HG02852 (cell line): ENCODE measurements at regions not wholly inside any gene's neighbourhood (a gene's known extent, or its start where the extent isn't known, plus 50 kb on each side); places are given as distances from the start of the nearest gene placed in this dataset.
"Not testable (repeated sequence)": the region's sequence is repeated elsewhere in the genome, so short reads cannot be mapped to it uniquely, and the experiment has no call there.

Experiments
- ATAC-seq: cut with Tn5 transposase; IDR thresholded peaks from one replicate; pipeline ENCODE4 v1.9.1; 2021; ENCODE audit warnings: mild to moderate bottlenecking, moderate library complexity; ENCODE audit not compliant: unreplicated experiment

- no peak for ATAC-seq
These were observed 160.7 kb downstream of the LEPR start for GRCh38 chr1:65581119-65581518.

- ATAC-seq = no peak
These were observed 163.9 kb downstream of the LEPR start for GRCh38 chr1:65584399-65584798.

- ATAC-seq = no peak
These were observed 169.8 kb downstream of the LEPR start for GRCh38 chr1:65590279-65590678.

GRCh38 chr1:65593516-65593915, 173.0 kb downstream of the LEPR start:
- no peak for ATAC-seq

- no peak for ATAC-seq
These were observed 175.3 kb downstream of the LEPR start for GRCh38 chr1:65595724-65596123.

DNA sequence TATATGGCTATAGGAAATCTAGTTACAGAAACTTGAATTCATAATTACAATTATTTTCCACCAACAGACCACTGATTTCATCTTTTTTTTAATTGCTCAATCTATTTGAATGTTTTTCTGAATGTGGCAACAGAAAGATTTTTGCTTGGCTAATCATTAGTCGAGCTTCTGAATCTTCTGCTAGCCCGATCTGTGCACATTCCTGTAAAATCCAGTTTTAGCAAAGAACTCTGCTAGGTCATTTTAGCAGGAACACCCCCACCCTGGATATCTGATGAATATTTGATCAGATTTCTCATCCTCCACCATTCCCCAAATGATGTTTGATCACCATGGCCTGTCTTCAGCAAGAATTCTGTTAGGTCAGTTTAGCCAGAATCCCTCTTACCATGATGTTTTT, 176.3 kb downstream of the LEPR start:
- no peak for ATAC-seq

DNA sequence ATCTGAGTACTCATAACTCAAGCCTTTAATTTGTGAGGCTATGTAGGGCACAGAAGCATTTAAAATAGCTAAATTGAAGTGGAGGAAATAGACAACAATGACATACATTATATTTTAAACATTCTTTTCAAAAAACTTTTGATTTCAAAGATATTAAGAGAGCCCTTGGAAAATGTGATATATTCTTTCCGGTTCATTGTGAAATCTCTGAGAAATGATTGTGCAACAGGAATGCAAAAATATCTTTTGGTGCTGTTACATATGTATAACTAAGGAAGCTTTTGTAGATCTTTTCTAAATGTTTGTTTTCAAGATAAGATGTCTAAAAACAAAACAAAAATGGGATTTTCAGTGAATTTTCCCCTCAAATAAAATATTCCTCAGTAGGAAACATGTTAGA, 185.2 kb downstream of the LEPR start:
- no peak for ATAC-seq

GRCh38 chr1:65606426-65606825, 186.0 kb downstream of the LEPR start:
- no peak for ATAC-seq

DNA sequence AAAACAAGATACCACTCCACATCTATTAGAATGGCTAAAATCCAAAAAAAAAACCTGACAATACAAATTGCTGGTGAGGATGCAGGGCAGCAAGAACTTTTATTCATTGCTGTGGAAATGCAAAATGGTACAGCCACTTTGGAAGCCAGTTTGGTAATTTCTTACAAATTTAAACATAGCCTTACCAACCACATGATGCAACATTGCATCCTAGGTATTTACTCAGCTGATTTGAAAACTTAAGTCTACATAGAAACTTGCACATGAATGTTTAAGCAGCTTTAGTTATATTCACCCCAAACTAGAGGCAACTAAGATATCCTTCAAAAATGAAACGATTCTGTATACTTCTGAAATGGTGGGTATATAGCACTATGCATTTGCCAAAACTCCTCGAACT, 178.8 kb upstream of the PDE4B start:
- ATAC-seq = no peak

DNA sequence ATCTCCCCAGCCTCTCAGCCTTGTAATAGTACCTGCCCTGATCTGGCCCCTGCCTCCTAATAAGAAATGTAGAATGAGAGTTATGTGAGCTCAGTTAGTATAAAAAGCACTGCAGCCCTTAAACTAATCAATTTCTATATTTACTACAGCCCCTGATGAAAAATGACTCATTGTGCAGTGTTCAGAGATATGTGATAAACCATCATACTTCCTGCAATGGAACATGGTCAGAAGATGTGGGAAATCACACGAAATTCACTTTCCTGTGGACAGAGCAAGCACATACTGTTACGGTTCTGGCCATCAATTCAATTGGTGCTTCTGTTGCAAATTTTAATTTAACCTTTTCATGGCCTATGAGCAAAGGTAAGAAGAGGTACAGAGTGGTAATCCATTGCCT, 176.8 kb upstream of the PDE4B start:
- no peak for ATAC-seq

DNA sequence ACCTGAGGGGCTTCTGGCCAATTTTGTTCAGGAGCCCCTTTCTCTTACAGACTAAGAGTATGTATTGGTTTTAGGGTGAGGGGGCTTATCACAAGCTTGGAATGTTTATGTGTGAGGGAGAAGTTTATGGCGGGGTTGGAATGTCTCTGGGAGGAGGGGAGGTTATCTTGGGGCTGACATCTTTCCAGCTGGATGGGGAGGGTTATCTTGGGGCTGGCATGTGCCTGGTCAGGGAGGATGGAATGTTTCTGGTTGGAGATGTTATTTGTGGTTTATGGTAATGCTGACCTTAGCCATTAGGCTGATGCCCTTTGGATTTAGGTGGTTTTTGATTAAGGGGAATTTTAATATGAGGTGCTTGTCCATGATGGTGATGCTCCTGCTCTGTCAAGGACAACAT, 171.0 kb upstream of the PDE4B start:
- ATAC-seq = not testable (repeated sequence)

DNA sequence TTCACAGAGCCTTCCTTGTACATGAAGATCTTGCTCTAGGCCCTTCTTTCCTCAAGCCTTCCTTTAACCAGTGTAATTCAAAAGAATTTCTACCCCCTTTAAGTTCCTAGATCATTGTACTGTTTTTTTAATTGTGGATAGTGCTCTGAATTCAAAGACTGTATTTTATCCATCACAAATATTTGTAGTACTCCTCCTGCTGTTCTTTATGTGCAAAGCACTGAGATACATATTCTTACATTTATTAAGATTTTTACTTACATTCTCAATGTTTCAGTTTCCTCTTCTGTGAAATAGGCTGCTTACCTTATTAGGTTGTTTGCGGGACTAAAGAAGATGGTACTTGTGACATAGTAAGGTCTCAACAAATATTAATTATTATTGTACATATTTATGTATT, 168.8 kb upstream of the PDE4B start:
- ATAC-seq = no peak

DNA sequence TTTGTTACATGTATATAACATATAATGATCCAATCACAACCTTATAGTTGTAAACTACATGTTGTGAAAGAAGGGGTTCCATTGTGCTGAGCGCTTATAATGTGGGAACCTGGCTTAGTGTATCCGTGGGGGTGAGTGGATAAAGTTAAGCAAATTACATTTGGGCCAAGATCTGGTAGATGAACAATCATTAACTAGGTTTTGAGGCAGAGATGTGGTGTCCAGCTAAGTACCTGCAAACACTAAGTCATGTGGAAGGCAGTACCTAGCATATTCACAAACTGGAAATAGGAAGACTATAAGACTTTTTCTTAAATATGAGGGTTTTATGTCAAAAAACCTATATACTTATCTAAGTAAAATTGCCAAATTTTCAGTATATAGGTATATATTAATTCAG, 167.2 kb upstream of the PDE4B start:
- ATAC-seq = no peak

DNA sequence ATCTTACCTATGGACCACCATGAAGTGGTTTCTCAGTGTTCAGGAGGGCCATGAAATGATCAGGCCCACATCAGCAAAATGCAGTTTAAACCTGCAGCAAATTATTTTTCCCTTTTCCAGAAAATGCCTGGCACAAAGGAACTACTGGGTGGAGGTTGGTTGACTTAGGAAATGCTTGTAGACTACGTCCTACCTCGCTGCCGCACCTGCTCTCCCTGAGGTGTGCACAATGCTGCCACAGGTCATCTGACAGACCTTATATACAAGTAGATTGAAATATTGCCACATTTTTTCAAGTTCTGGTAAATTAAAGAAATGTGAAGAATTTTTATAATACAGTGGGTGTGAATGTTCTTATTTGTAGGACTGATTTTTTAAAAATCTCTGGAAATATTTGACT, 166.7 kb upstream of the PDE4B start:
- ATAC-seq = no peak

DNA sequence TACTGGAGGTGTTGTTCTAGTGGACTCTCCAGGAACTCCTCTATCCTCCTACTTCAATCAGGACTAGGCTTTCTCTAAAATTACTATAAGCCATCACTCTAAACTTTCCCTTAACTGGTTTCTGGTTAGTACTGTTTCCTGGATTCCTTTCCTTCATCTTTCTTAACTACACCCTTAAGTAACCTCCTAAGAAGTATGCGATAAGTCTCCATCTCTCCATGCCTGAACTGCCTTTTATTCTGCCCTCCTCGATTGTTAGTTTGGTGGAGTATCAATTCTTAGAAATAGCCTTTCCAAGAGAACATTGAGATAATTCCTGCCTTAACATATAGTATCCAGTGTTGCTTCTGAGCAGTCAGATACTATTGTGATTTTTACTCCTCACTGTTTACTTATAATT, 162.9 kb upstream of the PDE4B start:
- no peak for ATAC-seq

GRCh38 chr1:65630855-65631254, 161.8 kb upstream of the PDE4B start:
- ATAC-seq = no peak

DNA sequence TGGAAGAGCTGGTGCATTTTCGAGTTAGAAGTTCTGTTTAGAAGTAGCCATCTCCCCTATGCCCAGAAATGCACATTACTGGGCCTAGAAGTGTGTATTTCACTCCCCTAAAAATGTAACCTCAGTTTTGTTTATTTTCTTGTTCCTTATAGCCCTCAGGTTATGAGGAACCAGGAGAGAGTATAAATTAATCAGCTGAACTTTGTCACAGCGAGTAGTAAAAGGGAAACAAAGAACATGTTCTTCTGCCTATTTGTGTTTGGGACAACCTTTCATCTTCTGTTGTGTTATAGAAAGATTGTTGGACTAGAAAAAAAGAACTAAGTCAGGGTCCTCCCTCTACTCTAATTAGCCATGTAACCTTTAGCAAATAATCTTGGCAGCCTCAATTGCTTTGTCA, 160.5 kb upstream of the PDE4B start:
- ATAC-seq = no peak

DNA sequence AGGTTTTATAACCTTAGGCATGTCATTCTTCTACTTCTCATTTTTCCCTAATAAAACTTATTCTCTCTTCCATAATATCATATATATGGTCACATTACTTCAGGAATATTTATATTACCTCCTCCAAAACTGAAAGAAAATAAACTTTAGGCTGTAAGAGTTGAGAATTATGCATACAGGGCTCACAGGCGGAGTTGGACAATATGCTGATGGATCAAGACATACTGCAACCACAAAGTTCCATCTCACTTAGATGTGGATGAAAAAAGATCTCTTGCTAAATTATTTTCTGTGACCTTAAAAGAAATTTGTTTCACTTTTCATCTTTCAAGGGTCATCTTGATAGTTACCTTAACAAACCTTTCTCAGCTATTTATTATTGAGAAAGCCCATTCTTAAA, 152.6 kb upstream of the PDE4B start:
- ATAC-seq = no peak

- not testable (repeated sequence) for ATAC-seq
These were observed 143.5 kb upstream of the PDE4B start for GRCh38 chr1:65649185-65649584.

DNA sequence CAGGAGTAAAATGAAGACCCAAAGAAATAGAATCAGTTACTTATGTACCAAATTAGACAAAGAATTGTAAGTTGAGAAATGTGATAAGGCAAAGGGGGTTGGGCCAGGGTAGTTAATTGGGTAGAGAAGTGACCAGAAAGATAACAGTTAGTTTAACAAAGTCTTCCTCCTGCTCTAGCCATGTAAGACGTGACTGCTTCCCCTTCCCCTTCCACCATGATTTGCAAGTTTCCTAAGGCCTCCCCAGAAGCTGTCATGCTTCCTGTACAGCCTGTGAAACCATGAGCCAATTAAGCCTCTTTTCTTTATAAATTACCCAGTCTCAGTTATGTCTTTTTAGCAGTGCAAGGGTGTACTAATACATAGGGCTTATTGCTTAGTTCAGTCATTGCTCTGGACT, 142.0 kb upstream of the PDE4B start:
- no peak for ATAC-seq

GRCh38 chr1:65654526-65654925, 138.2 kb upstream of the PDE4B start:
- not testable (repeated sequence) for ATAC-seq

DNA sequence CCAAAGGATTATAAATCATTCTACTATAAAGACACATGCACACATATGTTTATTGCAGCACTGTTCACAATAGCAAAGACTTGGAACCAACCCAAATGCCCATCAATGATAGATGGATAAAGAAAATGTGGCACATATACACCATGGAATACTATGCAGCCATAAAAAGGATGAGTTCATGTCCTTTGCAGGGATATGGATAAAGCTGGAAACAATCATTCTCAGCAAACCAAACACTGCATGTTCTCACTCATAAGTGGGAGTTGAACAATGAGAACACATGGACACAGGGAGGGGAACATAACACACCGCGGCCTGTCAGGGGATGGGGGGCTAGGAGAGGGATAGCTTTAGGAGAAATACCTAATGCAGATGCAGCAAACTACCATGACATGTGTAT, 135.1 kb upstream of the PDE4B start:
- ATAC-seq = not testable (repeated sequence)

DNA sequence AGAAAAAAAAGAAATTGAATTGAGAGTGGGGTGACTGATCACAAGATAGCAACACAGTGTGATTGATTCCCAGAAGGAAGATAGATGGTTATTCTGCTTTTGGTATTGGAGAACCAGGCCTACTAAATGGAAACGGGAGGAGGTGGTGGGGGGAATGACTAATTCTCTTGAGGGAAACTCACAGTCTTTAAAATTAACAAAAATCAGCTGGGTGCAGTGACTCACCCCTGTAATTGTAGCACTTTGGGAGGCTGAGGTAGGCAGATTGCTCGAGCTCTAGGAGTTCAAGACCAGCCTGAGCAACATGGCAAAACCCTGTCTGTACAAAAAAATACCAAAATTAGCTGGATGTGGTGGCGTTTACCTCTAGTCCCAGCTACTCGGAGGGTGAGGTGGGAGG, 134.6 kb upstream of the PDE4B start:
- no peak for ATAC-seq

DNA sequence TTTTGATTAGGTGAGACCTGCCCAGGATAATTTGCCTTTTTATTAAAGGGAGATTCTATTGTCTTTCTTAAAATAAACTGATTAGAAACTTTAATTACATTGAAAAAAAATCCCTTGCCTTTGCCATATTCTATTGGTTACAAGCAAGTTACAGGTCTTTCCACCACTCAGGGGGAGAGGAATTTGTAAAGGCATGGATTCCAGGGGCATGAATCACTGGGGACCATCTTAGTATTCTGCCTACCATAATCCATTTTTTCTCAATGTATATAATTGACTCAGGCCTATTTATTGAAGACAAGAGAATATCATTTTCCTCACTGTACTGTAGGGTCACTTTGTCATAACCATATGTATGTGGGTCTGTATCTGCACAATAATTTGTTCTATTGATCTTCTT, 124.3 kb upstream of the PDE4B start:
- no peak for ATAC-seq
